Osteoblast (primary cell): ENCODE measurements at regions not wholly inside any gene's neighbourhood (a gene's known extent, or its start where the extent isn't known, plus 50 kb on each side); places are given as distances from the start of the nearest gene placed in this dataset.

ENCODE experiments used
- DNase-seq: peaks from one replicate; pipeline ENCODE4 v3.0.0; 2011; ENCODE audit warnings: low spot score, mixed read lengths; ENCODE audit not compliant: insufficient read length; ENCODE audit errors: missing footprints
- H2AFZ ChIP-seq: 2 replicates; pipeline ENCODE4 v1.6.0; 2011; ENCODE audit warnings: mild to moderate bottlenecking, low read length
- H3K27ac ChIP-seq: 2 replicates; pipeline ENCODE4 v1.5.1; 2011; ENCODE audit warnings: mild to moderate bottlenecking, low read depth, low read length, moderate library complexity
- H3K27me3 ChIP-seq: 2 replicates; pipeline ENCODE4 v1.6.0; 2012; ENCODE audit warnings: mild to moderate bottlenecking, control low read depth, inconsistent platforms, low read length, moderate library complexity; ENCODE audit not compliant: insufficient read depth
- H3K36me3 ChIP-seq: 2 replicates; pipeline ENCODE4 v1.5.1; 2011; ENCODE audit warnings: mild to moderate bottlenecking, low read length, control low read depth, moderate library complexity; ENCODE audit not compliant: insufficient read depth
- H3K4me1 ChIP-seq: 2 replicates; pipeline ENCODE4 v1.5.1; 2011; ENCODE audit warnings: mild to moderate bottlenecking, low read length, control low read depth, moderate library complexity; ENCODE audit not compliant: insufficient read depth
- H3K4me2 ChIP-seq: 2 replicates; pipeline ENCODE4 v1.6.0; 2011; ENCODE audit warnings: mild to moderate bottlenecking, low read length; ENCODE audit not compliant: insufficient read depth
- H3K4me3 ChIP-seq: fragments of 200-600 bp; sonication (generic); 3 replicates; pipeline ENCODE4 v1.5.1; 2012; ENCODE audit warnings: mild to moderate bottlenecking, low read length, inconsistent platforms; ENCODE audit not compliant: insufficient read depth
- H3K79me2 ChIP-seq: 2 replicates; pipeline ENCODE4 v1.6.0; 2012; ENCODE audit warnings: mild to moderate bottlenecking, low read length, control low read depth, inconsistent platforms; ENCODE audit not compliant: insufficient read depth
- H3K9me3 ChIP-seq: 2 replicates; pipeline ENCODE4 v1.5.1; 2011; ENCODE audit warnings: low read depth, low read length, control low read depth
- H4K20me1 ChIP-seq: 2 replicates; pipeline ENCODE4 v1.6.0; 2012; ENCODE audit warnings: mild to moderate bottlenecking, low read length, control low read depth; ENCODE audit not compliant: insufficient read depth
- TF ChIP-seq, protein P1 (sequence below): IDR thresholded peaks from 2 replicates; pipeline ENCODE4 v1.5.1; 2011; ENCODE audit warnings: mild to moderate bottlenecking, low read depth, low read length, moderate library complexity; ENCODE audit errors: extremely low read depth

DNA sequence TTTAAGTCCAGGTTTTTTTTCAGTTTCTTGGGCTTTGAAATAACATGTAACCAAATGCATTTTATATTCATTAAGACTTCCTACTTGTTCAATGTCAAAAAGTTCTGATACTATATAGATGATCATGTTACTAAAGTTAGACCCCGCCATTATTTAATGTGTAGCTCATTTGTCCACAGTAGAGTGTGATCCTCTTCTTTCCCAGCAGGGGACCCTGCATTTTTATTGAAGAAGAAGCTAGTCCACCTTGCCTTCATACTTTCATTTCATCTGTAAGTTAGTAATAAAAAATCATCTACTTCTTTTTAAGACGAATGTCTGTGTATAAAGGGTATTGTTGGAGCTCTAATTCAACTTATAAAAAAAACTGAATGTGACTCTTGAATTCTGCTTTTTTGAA is 404.6 kb downstream of the SI start:
- Histone ChIP-seq H3K27ac (no peak overlapping the region), H3K27me3 (no peaks in the 10 kb centered on the region)
- DNase-seq, result no peak

GRCh38 chr3:164658125-164658524 is 420.2 kb downstream of the SI start:
- Histone ChIP-seq H3K27ac (no peak overlapping the region), H3K4me3 (no peak overlapping the region), H4K20me1 (no peaks in the 10 kb centered on the region), H3K4me2 (no peak overlapping the region), H3K79me2 (no peaks in the 10 kb centered on the region), H2AFZ (no peak overlapping the region), H3K27me3 (no peaks in the 10 kb centered on the region), H3K36me3 (no peaks in the 10 kb centered on the region), H3K9me3 (peaks cover 3% of the 10 kb centered on the region), H3K4me1 (no peaks in the 10 kb centered on the region)
- TF ChIP-seq, protein P1, sequence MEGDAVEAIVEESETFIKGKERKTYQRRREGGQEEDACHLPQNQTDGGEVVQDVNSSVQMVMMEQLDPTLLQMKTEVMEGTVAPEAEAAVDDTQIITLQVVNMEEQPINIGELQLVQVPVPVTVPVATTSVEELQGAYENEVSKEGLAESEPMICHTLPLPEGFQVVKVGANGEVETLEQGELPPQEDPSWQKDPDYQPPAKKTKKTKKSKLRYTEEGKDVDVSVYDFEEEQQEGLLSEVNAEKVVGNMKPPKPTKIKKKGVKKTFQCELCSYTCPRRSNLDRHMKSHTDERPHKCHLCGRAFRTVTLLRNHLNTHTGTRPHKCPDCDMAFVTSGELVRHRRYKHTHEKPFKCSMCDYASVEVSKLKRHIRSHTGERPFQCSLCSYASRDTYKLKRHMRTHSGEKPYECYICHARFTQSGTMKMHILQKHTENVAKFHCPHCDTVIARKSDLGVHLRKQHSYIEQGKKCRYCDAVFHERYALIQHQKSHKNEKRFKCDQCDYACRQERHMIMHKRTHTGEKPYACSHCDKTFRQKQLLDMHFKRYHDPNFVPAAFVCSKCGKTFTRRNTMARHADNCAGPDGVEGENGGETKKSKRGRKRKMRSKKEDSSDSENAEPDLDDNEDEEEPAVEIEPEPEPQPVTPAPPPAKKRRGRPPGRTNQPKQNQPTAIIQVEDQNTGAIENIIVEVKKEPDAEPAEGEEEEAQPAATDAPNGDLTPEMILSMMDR, result no peak
- DNase-seq, result no peak

More for the DNA sequence above, 404.6 kb downstream of the SI start:
- Histone ChIP-seq H3K79me2 (no peaks in the 10 kb centered on the region), H3K4me1 (no peaks in the 10 kb centered on the region), H3K4me3 (no peak overlapping the region), H4K20me1 (no peaks in the 10 kb centered on the region), H3K9me3 (no peaks in the 10 kb centered on the region), H3K36me3 (no peaks in the 10 kb centered on the region), H2AFZ (no peak overlapping the region), H3K4me2 (no peak overlapping the region)
- TF ChIP-seq, protein P1, result no peak

GRCh38 chr3:164657631-164658030 is 420.7 kb downstream of the SI start:
- TF ChIP-seq, protein P1, result no peak
- no peaks in the 10 kb centered on the region for H3K27me3 ChIP-seq

GRCh38 chr3:164655462-164655861 is 422.8 kb downstream of the SI start:
- DNase-seq, result no peak
- Histone ChIP-seq H3K27ac (no peak overlapping the region), H3K4me1 (no peaks in the 10 kb centered on the region), H2AFZ (no peak overlapping the region), H3K4me3 (no peak overlapping the region), H3K36me3 (no peaks in the 10 kb centered on the region), H4K20me1 (no peaks in the 10 kb centered on the region), H3K4me2 (no peak overlapping the region), H3K79me2 (no peaks in the 10 kb centered on the region), H3K27me3 (no peaks in the 10 kb centered on the region), H3K9me3 (peaks cover 3% of the 10 kb centered on the region)
- TF ChIP-seq, protein P1, result no peak

More at GRCh38 chr3:164657631-164658030, 420.7 kb downstream of the SI start:
- Histone ChIP-seq H2AFZ (no peak overlapping the region), H3K27ac (no peak overlapping the region), H3K4me1 (no peaks in the 10 kb centered on the region), H3K79me2 (no peaks in the 10 kb centered on the region), H3K9me3 (peaks cover 3% of the 10 kb centered on the region), H3K4me2 (no peak overlapping the region), H4K20me1 (no peaks in the 10 kb centered on the region), H3K36me3 (no peaks in the 10 kb centered on the region), H3K4me3 (no peak overlapping the region)
- no peak for DNase-seq
